ENCODE measurements at regions not wholly inside any gene's neighbourhood (a gene's known extent, or its start where the extent isn't known, plus 50 kb on each side); places are given as distances from the start of the nearest gene placed in this dataset.

- 0 out of 2 replicates have a peak, but pooled peaks have one; percentile 31 for TF ChIP-seq SMARCE1 (IDR thresholded peaks at IDR 0.05)
- peak in 1 of 2 experiments; percentile 36; a peak in 1 of 4 replicates for TF ChIP-seq TRIM24 (IDR thresholded peaks at IDR 0.05)
- peak; percentile 69 for TF ChIP-seq CBFA2T2 (conservative IDR thresholded peaks at IDR 0.05)
- TF ChIP-seq PHB2 (IDR thresholded peaks at IDR 0.05; ENCODE audit: low read depth), result no peak
- peak; percentile 56 for TF ChIP-seq RFX1 (IDR thresholded peaks at IDR 0.05)
- TF ChIP-seq ZNF124 (CRISPR knock-in tag; IDR thresholded peaks at IDR 0.05), result no peak
- peak; percentile 62; the same call in 1 of the 2 replicates for TF ChIP-seq TEAD4 (IDR thresholded peaks at IDR 0.05; ENCODE audit: low read length)
- no peak for TF ChIP-seq TEAD4 (CRISPR knock-in tag; IDR thresholded peaks at IDR 0.05; ENCODE audit: borderline replicate concordance)
- TF ChIP-seq CBFB (CRISPR knock-in tag; IDR thresholded peaks at IDR 0.05), result no peak
- TF ChIP-seq SP2 (IDR thresholded peaks at IDR 0.05; ENCODE audit: extremely low read depth, low read depth, low read length, poor library complexity, severe bottlenecking), result no peak
- TF ChIP-seq THRAP3 (IDR thresholded peaks at IDR 0.05; ENCODE audit: borderline replicate concordance), result no peak
- 0 out of 4 replicates have a peak, but pooled peaks of 1 of the 2 experiments have one; percentile 11 for TF ChIP-seq KDM1A (IDR thresholded peaks at IDR 0.05)
- 0 out of 2 replicates have a peak, but pooled peaks have one; percentile 29 for TF ChIP-seq JUND (IDR thresholded peaks at IDR 0.05; ENCODE audit: borderline replicate concordance, low read depth, low read length)
- TF ChIP-seq JUND (tag; IDR thresholded peaks at IDR 0.05; ENCODE audit: borderline replicate concordance, low read depth, low read length), result no peak
- no peak for TF ChIP-seq SUPT5H (IDR thresholded peaks at IDR 0.05)
- TF ChIP-seq ZZZ3 (IDR thresholded peaks at IDR 0.05), result no peak
- TF ChIP-seq FOSL1 (tag; conservative IDR thresholded peaks at IDR 0.05), result no peak
- no peak for TF ChIP-seq RCOR1 (IDR thresholded peaks at IDR 0.05; ENCODE audit: borderline replicate concordance in 1 of 2, low read depth in 2 of 2, low read length in 2 of 2)
- TF ChIP-seq MLLT1 (IDR thresholded peaks at IDR 0.05), result no peak
- peak; percentile 31; the same call in 1 of the 2 replicates for TF ChIP-seq GATA2 (CRISPR knock-in tag; IDR thresholded peaks at IDR 0.05)
- TF ChIP-seq, protein P1, sequence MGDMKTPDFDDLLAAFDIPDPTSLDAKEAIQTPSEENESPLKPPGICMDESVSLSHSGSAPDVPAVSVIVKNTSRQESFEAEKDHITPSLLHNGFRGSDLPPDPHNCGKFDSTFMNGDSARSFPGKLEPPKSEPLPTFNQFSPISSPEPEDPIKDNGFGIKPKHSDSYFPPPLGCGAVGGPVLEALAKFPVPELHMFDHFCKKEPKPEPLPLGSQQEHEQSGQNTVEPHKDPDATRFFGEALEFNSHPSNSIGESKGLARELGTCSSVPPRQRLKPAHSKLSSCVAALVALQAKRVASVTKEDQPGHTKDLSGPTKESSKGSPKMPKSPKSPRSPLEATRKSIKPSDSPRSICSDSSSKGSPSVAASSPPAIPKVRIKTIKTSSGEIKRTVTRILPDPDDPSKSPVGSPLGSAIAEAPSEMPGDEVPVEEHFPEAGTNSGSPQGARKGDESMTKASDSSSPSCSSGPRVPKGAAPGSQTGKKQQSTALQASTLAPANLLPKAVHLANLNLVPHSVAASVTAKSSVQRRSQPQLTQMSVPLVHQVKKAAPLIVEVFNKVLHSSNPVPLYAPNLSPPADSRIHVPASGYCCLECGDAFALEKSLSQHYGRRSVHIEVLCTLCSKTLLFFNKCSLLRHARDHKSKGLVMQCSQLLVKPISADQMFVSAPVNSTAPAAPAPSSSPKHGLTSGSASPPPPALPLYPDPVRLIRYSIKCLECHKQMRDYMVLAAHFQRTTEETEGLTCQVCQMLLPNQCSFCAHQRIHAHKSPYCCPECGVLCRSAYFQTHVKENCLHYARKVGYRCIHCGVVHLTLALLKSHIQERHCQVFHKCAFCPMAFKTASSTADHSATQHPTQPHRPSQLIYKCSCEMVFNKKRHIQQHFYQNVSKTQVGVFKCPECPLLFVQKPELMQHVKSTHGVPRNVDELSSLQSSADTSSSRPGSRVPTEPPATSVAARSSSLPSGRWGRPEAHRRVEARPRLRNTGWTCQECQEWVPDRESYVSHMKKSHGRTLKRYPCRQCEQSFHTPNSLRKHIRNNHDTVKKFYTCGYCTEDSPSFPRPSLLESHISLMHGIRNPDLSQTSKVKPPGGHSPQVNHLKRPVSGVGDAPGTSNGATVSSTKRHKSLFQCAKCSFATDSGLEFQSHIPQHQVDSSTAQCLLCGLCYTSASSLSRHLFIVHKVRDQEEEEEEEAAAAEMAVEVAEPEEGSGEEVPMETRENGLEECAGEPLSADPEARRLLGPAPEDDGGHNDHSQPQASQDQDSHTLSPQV (IDR thresholded peaks at IDR 0.05), result 0 out of 2 replicates have a peak, but pooled peaks have one; percentile 40
- no peak for TF ChIP-seq HLTF (IDR thresholded peaks at IDR 0.05)
- peak; percentile 56; the same call in 1 of the 2 replicates for TF ChIP-seq NCOR1 (IDR thresholded peaks at IDR 0.05)
- TF ChIP-seq SMARCA4 (IDR thresholded peaks at IDR 0.05), result 0 out of 2 replicates have a peak, but pooled peaks have one; percentile 55
These were observed 51.1 kb upstream of the PRDX6 start (continued) for GRCh38 chr1:173426057-173426456.
